ENCODE measurements at regions not wholly inside any gene's neighbourhood (a gene's known extent, or its start where the extent isn't known, plus 50 kb on each side); places are given as distances from the start of the nearest gene placed in this dataset.

DNA sequence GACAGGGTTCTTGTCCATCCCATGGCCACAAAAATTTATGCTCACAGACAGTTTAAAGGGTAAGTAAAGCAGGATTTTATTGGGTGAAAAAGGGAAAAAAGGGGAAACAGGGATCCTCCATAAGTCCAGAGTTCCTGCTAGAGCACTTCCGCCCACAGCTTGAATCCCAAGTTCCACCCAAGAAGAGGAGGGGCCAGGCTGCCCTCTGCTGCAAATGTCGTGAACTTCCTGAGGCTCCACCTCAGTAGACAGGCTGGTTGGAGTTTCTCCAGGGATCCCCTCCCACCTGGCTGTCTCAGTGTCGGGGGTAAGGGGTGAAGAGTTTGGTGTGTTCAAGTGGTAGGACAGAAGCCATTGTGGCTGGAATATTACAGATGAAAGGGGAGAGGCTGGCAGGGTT is 275.0 kb upstream of the SGCD start:
- TF ChIP-seq, protein P1, sequence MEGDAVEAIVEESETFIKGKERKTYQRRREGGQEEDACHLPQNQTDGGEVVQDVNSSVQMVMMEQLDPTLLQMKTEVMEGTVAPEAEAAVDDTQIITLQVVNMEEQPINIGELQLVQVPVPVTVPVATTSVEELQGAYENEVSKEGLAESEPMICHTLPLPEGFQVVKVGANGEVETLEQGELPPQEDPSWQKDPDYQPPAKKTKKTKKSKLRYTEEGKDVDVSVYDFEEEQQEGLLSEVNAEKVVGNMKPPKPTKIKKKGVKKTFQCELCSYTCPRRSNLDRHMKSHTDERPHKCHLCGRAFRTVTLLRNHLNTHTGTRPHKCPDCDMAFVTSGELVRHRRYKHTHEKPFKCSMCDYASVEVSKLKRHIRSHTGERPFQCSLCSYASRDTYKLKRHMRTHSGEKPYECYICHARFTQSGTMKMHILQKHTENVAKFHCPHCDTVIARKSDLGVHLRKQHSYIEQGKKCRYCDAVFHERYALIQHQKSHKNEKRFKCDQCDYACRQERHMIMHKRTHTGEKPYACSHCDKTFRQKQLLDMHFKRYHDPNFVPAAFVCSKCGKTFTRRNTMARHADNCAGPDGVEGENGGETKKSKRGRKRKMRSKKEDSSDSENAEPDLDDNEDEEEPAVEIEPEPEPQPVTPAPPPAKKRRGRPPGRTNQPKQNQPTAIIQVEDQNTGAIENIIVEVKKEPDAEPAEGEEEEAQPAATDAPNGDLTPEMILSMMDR (IDR thresholded peaks at IDR 0.05; ENCODE audit: low read length), result no peak
- no peak for TF ChIP-seq EZH2 (optimal IDR thresholded peaks at IDR 0.05; ENCODE audit: low read depth, low read length)
- no peak for TF ChIP-seq EZH2phosphoT487 (IDR thresholded peaks at IDR 0.05; ENCODE audit: low read length)

All from MM.1S (cell line).